ENCODE measurements at regions not wholly inside any gene's neighbourhood (a gene's known extent, or its start where the extent isn't known, plus 50 kb on each side); places are given as distances from the start of the nearest gene placed in this dataset.

DNA sequence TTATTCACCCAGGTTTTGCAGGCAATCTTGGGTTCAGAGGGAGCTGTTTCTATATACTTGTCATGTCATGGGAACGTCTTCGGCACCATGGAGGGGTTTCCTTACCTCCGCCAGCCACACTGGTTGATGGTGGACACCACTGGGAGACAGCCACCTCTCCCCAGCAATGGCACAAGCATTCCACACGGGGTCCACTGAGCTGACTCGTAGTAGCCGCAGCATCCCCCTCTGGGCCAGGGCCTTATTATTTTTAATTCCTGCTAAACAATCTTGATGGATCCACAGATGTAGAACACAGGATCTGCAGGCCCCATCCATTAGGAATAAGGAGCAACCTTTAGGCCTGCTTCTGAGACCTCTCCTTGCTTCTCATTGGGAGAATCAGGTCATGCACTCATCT, 132.9 kb downstream of the DICER1 start:
- Histone ChIP-seq H3K9me3 (replicated peaks; ENCODE audit: control insufficient read depth, insufficient read depth, low read length) (no peaks in the 10 kb centered on the region), H2AFZ (ENCODE audit: control insufficient read depth, low read depth, low read length) (no peak overlapping the region), H3K27ac (ENCODE audit: control insufficient read depth, insufficient read depth) (no peak overlapping the region), H3K4me1 (ENCODE audit: control insufficient read depth, insufficient read depth, low read length) (no peaks in the 10 kb centered on the region), H3K4me2 (ENCODE audit: control insufficient read depth, insufficient read depth) (no peak overlapping the region), H3K27me3 (replicated peaks in 1 of 2; ENCODE audit: control insufficient read depth in 2 of 2, insufficient read depth in 2 of 2, low read length in 1 of 2) (no peaks in the 10 kb centered on the region), H3K4me3 (no peak overlapping the region), H4K20me1 (ENCODE audit: control insufficient read depth, insufficient read depth) (no peaks in the 10 kb centered on the region), H3K9ac (ENCODE audit: control insufficient read depth, insufficient read depth, low read length) (no peak overlapping the region), H3K79me2 (ENCODE audit: control insufficient read depth, insufficient read depth, low read length) (no peaks in the 10 kb centered on the region), H3K36me3 (ENCODE audit: control insufficient read depth in 2 of 2, insufficient read depth in 2 of 2, low read length in 1 of 2) (no peaks in the 10 kb centered on the region)
- no TSS peak for BruUV-seq (replicated peaks)
- WGBS (ENCODE audit: insufficient coverage, insufficient replicate concordance, low lambda C conversion rate, missing lambda C conversion rate) = 60% methylated on average over 6 of the region's 6 CpGs
- intact Hi-C loops (cut with micrococcal nuclease; ENCODE audit: unreplicated experiment) = no loop called here
- TF ChIP-seq POLR2AphosphoS5 (IDR thresholded peaks at IDR 0.05; ENCODE audit: low read length) (no peak), STAT3 (IDR thresholded peaks at IDR 0.05; ENCODE audit: low read depth, low read length) (no peak), NFYA (IDR thresholded peaks at IDR 0.05; ENCODE audit: borderline replicate concordance, low read depth, low read length) (no peak), TBL1XR1 (IDR thresholded peaks at IDR 0.05; ENCODE audit: low read depth, low read length) (no peak), CHD4 (IDR thresholded peaks at IDR 0.05) (no peak), ETV6 (conservative IDR thresholded peaks at IDR 0.05 in 1 of 2, IDR thresholded peaks at IDR 0.05 in 1 of 2; ENCODE audit: borderline replicate concordance in 1 of 2, low read depth in 1 of 2) (no peak), NR2F1 (conservative IDR thresholded peaks at IDR 0.05) (no peak), JUNB (IDR thresholded peaks at IDR 0.05) (no peak), SMAD1 (IDR thresholded peaks at IDR 0.05; ENCODE audit: low read depth, partially characterized antibody) (no peak), NRF1 (conservative IDR thresholded peaks at IDR 0.05; ENCODE audit: low read depth, low read length) (no peak), MEF2A (IDR thresholded peaks at IDR 0.05; ENCODE audit: insufficient read depth, low read depth, low read length) (no peak), SPI1 (IDR thresholded peaks at IDR 0.05; ENCODE audit: borderline replicate concordance, insufficient read depth, low read depth, low read length) (no peak), SMAD5 (IDR thresholded peaks at IDR 0.05; ENCODE audit: low read depth) (no peak)
- TF ChIP-seq, protein P1, sequence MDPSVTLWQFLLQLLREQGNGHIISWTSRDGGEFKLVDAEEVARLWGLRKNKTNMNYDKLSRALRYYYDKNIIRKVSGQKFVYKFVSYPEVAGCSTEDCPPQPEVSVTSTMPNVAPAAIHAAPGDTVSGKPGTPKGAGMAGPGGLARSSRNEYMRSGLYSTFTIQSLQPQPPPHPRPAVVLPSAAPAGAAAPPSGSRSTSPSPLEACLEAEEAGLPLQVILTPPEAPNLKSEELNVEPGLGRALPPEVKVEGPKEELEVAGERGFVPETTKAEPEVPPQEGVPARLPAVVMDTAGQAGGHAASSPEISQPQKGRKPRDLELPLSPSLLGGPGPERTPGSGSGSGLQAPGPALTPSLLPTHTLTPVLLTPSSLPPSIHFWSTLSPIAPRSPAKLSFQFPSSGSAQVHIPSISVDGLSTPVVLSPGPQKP (IDR thresholded peaks at IDR 0.05; ENCODE audit: low read depth, low read length) = no peak
- TF ChIP-seq, protein P2, sequence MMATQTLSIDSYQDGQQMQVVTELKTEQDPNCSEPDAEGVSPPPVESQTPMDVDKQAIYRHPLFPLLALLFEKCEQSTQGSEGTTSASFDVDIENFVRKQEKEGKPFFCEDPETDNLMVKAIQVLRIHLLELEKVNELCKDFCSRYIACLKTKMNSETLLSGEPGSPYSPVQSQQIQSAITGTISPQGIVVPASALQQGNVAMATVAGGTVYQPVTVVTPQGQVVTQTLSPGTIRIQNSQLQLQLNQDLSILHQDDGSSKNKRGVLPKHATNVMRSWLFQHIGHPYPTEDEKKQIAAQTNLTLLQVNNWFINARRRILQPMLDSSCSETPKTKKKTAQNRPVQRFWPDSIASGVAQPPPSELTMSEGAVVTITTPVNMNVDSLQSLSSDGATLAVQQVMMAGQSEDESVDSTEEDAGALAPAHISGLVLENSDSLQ (IDR thresholded peaks at IDR 0.05) = no peak
- TF ChIP-seq, protein P3, sequence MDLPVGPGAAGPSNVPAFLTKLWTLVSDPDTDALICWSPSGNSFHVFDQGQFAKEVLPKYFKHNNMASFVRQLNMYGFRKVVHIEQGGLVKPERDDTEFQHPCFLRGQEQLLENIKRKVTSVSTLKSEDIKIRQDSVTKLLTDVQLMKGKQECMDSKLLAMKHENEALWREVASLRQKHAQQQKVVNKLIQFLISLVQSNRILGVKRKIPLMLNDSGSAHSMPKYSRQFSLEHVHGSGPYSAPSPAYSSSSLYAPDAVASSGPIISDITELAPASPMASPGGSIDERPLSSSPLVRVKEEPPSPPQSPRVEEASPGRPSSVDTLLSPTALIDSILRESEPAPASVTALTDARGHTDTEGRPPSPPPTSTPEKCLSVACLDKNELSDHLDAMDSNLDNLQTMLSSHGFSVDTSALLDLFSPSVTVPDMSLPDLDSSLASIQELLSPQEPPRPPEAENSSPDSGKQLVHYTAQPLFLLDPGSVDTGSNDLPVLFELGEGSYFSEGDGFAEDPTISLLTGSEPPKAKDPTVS (IDR thresholded peaks at IDR 0.05; ENCODE audit: low read depth, low read length) = no peak
- TF ChIP-seq, protein P4, sequence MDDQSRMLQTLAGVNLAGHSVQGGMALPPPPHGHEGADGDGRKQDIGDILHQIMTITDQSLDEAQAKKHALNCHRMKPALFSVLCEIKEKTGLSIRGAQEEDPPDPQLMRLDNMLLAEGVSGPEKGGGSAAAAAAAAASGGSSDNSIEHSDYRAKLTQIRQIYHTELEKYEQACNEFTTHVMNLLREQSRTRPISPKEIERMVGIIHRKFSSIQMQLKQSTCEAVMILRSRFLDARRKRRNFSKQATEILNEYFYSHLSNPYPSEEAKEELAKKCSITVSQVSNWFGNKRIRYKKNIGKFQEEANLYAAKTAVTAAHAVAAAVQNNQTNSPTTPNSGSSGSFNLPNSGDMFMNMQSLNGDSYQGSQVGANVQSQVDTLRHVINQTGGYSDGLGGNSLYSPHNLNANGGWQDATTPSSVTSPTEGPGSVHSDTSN (IDR thresholded peaks at IDR 0.05; ENCODE audit: insufficient replicate concordance, low read depth, low read length) = no peak
- POLR2A ChIA-PET = no interaction called here
- FAIRE-seq (no peak), ATAC-seq (no peak), DNase-seq (ENCODE audit: low read depth, low spot score) (no peak)
- CTCF ChIA-PET = interaction anchor here (0.9 kb wide), 1 partner anchor 175 kb away, joined by 3 read pairs; no protein-coding TSS in a partner anchor
- RAD21 ChIA-PET (ENCODE audit: unreplicated experiment) = no interaction called here
- in situ Hi-C loops (cut with MboI) = no loop called here
- SMC1A ChIA-PET (ENCODE audit: uncharacterized antibody, unreplicated experiment) = no interaction called here

Measured in GM12878 (cell line).